ENCODE measurements at regions not wholly inside any gene's neighbourhood (a gene's known extent, or its start where the extent isn't known, plus 50 kb on each side); places are given as distances from the start of the nearest gene placed in this dataset.
A peak's percentile ranks its signal among the peaks of the same experiment; 100 is the strongest.
"Not testable (repeated sequence)": the region's sequence is repeated elsewhere in the genome, so short reads cannot be mapped to it uniquely, and the experiment has no call there.

DNA sequence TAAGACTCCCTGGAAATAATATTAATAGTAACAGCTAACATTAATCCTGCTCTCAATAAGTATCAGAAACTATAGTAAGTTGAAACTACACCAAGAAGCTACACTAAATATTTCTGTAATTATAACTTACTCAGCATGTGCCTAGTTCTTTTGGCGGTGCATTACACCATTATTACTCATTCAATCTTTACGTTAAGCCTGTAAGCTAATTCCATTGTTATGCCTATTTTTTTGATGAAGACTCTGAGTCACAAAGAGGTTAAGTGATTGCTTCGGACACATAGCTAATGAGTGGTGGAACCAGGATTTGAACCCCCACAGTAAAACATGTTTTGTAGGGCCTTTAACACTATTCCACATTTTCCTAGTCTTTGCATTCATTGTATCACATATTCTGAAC is 111.6 kb downstream of the RASSF10 start:
- ATAC-seq (no peak), DNase-seq (no peak)
- intact Hi-C loops (cut with DNase I, micrococcal nuclease), result no loop called here

DNA sequence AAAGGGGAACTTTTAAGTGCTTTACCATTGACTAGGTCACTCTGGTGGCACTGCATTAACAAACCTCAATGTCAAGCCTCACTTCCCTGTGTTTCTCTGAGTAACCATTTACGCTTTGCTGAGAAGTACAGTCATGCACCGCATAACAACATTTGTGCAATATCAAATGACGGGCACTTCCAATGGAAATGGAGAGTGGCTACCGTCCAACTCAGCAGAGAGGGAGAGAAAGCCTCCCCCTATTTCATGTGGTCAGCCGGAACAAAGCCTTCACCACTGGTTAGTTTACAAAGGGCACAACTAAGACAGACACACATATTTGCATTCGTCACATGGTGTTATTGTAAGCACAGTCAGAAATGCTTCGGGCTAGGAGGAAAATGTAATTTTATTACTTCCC is 117.3 kb downstream of the RASSF10 start:
- intact Hi-C loops (cut with DNase I, micrococcal nuclease), result no loop called here
- ATAC-seq, result peak; percentile 66
- no peak for DNase-seq

DNA sequence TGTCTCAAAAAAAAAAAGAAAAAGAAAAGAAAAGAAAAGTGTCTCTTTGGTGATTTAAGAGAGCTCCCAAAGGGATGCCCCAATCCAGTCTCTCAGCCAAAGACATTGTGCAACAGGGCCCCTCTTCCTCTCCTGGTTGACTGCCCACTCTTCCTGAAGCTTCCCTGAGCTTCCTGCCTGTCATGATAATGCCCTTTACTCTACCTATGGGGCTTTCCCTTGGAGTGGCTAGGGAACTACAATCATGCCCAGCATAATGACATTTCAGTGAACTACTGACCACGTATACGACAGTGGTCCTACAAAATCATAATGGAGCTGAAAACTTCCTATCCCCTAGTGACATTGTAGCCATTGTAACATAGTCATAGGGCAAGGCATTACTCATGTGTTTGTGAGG is 118.0 kb downstream of the RASSF10 start:
- intact Hi-C loops (cut with DNase I, micrococcal nuclease), result no loop called here
- DNase-seq, result no peak
- peak; percentile 45 for ATAC-seq

DNA sequence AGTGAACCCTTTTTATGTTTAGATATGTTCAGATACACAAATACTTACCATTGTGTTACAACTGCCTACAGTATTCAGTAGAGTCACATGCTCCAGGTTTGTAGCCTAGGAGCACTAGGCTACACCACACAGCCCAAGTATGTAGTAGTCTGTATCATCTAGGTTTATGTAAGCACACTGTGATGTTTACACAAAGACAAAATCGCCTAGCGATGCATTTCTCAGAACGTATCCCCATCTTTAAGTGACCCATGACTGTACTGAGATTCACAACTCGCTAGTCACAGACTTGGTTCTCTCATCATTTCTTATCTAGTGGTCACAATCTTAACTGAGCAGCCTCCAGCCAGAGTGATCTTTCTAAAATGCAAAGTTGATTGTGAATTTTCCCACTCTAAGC is 119.2 kb downstream of the RASSF10 start:
- no peak for ATAC-seq
- intact Hi-C loops (cut with DNase I, micrococcal nuclease), result no loop called here
- DNase-seq, result no peak

DNA sequence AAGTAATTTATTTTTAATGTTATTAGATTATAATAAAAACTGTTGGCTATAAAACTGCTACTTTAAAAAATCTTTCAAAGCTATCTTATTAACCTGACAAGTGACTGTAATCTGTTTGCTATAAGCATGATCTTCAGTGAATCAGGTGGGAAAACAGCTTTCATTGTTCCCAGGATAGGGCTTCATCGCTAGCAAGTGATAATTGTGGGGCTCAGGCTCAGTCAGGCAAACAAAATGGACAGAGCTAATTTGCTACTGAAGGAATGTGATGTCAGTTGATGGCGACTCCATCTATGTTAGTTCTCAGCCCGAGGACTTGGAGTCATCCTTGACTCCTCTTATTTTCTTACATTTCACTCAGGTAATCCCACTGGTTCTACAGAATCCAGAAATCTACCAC is 125.0 kb downstream of the RASSF10 start:
- DNase-seq (no peak), ATAC-seq (no peak)
- intact Hi-C loops (cut with DNase I, micrococcal nuclease), result no loop called here

DNA sequence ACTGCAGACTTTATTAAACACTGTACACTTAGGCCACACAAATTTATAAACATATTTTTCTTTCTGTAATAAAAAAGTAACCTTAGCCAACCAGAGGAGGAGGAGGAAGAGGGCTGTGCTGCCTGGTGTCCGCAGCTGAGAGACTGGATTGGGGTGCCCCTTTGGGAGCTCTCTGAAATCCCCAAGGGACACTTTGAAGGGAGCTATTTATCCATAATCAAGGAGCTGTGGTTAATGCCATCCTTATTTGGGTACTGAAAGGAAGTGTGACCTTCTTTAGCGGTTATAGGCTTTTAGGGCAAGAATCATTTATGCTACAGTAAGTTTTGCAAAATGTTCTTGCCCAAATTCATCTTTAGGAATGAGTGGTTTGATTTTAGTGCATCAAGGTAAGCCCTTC is 125.8 kb downstream of the RASSF10 start:
- no peak for ATAC-seq
- intact Hi-C loops (cut with DNase I, micrococcal nuclease), result no loop called here
- DNase-seq, result no peak

DNA sequence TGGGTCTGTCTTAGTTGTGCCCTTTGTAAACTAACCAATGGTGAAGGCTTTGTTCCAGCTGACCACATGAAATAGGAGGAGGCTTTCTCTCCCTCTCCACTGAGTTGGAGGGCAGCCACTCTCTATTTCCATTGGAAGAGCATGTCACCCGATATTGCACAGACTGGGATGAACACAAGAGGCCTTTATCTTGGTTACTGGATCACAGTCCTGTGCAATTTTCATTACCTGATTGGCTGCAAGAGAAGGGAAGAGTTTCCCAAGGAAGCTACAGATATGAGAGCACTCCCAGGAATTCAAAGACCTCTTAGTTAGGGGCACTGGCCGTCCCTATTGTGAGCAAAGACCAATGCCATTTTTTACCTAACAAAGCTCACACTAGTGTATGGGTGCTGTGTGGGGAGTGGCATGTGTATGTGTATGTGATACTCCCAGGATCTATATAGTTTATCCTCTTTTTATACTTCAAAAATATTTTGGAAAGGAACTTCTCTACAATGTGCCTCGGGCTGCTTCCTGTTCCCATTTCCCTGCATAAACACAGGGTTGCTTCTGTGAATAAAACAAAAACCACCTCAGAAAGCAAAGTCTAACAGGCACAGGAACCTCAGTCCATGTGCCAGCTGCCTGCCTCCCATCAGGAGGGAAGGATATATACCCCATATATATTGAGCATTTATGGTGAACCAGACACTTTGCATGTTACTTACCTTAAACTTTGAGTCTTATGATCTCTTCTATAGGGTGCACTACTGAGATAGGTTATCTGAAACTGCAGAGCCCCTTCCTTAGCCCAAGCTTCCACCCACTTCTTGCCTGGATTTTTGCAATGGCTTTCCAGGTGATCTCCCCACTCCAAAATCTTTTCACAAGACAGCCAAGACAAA is 126.5 kb downstream of the RASSF10 start:
- intact Hi-C loops (cut with DNase I, micrococcal nuclease), result no loop called here
- DNase-seq, result no peak
- no peak for ATAC-seq

DNA sequence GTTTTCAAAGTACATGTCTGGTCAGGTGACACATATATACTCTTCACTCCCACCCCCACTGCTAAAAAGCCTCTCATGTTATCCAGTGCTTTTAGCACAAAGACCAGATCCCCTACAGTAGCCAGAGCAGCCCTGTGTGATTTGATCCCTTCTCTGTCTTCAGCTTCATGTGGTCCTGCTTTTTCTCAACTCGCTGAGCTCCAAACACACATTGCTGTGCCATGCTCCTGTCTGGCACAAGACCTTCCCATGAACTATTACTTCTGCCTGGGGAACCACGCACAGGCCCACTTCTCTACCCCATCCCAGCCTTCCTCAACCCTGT is 127.1 kb downstream of the RASSF10 start:
- intact Hi-C loops (cut with DNase I, micrococcal nuclease), result no loop called here
- ATAC-seq (no peak), DNase-seq (no peak)

DNA sequence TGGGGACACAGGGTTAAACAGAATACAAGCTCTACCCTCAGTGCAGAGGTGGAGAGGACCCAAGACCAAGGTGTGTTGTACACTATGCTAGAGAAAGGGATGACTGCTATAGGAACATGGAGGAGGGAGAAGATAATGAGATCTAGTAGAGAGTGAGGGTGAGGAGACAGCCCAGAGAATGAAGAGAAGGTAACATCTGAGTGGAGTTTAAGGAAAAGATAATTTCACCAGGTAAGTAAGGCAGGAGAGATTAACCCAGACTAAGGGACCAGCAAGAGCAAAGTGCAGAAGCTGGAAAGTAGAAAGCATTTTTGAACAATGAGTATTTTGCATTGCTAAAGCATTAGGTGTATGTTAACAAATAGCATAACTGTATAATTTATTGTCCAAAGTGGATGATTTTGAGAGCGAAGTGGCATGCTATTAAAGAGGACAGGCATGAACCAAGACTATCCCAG is 128.8 kb downstream of the RASSF10 start:
- DNase-seq, result no peak
- ATAC-seq, result no peak
- intact Hi-C loops (cut with DNase I, micrococcal nuclease), result no loop called here

DNA sequence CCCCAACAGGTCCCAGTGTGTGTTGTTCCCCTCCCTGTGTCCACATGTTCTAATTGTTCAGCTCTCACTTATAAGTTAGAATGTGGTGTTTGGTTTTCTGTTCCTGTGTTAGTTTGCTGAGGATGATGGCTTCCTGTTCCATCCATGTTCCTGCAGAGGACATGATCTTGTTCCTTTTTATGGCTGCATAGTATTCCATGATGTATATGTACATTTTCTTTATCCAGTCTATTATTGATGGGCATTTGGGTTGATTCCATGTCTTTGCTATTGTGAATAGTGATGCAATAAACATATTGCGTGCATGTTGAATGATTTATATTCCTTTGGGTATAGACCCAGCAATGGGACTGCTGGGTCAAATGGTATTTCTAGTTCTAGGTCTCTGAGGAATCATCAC is 130.0 kb downstream of the RASSF10 start:
- DNase-seq; ATAC-seq; intact Hi-C loops (cut with DNase I, micrococcal nuclease): not testable (repeated sequence)

DNA sequence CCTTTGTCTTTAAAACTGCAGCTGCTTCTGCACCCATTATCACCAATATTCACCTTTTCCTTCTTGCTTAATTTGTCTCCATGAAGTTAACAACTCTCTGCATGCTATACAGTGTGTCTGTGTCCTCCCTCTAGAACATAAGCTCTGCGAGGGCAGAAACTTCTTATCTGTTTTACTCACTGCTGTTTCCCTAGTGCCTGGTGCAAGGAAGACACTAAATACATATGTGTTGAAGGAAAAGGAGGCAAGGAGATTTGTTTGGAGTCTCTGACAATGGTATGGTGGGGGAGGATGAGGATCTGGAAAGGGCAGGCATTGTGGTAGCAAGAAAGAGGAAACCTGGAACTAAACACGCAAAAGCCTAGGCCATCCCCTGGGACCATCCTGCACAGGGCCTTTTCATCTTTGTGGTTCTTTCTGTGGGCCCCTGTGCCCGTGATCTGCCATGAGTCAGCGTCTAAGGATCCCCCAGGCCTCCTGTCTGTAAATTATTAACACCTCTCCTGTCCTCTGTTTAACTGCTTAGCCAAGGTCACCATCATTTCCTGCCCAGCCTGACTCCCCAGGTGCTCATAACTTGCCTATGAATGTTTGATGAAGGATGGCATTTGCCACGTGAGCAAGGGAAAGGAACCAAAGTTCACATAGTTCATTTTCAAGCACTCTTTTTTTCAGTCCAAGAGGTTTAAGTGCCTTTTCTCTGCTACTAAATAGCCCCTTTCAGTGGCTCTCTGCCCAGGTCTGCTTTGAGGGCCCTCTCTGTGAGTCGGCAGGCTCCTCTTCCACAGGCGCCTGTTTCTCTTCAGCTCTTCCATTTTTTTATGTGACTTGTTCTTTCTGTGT is 131.1 kb downstream of the RASSF10 start:
- DNase-seq, result peak; percentile 67 to 85
- peak; percentile 92 for ATAC-seq
- intact Hi-C loops (cut with DNase I, micrococcal nuclease), result no loop called here

DNA sequence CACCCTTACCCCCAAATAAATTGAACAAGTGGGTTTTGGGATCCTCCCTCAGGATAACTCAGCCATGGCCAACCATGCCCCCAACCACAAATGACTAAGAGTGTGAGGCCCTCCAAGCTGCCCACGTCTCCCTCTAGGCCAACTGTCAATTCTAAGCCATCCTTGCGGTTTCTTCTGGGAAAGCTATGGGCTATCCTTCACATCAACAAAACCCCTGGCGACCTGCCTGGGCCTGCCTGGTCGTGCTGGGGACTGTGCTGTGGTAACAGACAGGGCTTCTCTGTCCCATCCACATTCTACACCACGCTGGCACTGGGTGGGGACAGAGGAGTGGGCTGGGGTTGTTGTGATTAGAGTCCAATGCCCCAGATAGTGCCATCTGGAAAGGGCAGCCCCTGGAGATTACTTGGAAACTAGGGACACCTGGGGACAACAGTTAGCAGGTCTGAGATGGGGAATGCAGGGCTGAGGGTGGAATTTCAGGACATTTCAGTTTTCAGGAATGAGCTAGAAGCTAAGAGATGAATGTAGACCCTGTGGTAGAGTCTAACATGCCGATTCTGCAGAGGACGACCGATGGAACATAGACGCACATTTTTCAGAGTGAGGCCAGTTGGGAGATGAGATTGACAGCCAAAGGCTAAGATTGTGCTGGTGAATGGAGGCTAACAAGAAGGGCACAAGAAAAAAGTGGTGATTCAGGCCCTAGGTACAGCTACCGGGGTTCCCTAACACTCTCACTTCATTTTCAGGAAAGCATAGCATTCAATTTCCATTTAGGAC is 131.9 kb downstream of the RASSF10 start:
- intact Hi-C loops (cut with DNase I, micrococcal nuclease), result no loop called here
- peak; percentile 10 for ATAC-seq
- DNase-seq, result peak in 1 of 2 donors; percentile 41

DNA sequence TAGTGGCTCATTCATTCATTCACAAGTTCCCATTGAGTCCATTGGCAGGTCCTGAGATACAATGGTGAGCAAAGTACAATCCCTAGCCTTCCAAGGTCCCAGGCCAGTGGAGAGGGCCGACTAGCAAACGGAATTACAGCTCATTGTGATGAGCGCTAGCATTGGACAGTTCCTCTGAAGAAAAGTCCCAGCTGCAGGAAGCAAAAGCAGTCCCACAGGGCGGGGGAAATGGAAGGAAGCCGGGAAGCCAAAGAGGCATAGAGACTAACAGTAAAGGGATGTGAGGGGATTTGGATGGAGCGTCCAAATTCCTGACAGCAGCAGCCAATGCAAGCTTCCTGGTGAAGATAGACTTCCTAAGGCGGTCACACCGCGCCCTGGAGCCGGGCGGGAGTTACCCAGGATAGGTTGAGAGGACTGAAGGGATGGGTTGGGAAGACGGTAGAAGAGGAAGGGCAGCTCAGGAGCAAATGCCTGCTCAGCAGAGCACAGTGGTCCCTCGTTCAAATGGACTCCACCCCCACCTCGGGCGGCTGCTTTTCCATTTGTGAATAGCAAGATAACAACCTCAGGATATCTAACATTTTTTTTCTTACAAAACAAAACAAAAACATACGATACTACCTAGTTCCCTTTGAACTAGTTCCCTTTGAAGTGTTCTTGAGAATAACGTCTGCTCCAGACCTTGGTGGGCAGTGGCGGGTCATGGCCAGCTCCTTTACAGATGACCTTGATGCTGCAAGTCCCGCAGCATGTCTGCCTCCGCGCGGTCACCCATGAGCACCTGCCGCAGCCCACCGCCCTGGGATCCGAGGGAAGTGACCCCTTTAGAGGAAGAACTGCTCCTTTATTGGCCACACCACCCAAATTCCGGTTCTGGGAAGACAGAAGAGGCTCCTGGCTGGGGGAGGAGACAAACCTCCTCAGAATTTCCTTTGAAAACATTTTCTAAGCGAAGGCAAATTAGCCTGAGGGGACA is 132.9 kb downstream of the RASSF10 start:
- intact Hi-C loops (cut with DNase I, micrococcal nuclease), result no loop called here
- DNase-seq (peak; percentile 33 to 54), ATAC-seq (peak; percentile 39)

DNA sequence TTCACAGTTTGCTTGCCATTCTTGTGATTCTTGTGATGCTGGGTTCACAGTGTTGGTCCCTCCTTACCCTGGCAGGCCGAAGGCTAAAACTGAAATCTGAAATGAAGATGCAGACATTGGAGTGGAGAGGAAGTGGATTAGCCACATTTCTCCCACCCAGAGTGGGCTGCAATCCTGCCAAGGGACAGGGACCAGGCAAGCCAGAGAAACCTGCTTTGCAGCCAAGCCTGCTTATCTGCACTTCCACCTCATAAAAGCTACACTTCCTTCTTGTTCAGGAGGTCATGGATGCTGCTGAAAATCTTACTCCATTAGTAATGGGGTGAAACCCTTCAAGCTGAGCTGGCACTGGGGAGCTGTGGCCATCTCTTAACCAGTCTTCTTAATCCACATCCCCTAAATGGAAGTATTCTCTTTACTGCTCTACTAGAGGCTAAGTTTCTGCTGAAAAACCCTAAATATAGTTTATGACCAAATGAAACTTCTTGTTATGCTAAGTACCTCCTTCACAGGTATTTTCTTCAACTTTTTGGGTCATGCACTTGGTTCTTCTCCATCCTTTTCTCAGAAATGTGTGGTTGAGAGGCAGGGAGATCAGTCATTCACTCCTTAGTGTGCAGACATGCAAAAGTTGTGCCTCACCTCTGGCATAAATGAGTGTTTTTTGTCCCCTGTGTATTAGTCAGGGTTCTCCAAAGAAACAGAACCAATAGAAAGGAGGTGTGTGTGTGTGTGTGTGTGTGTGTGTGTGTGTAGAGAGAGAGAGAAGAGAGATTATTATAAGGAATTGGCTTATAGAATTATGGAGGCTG is 133.9 kb upstream of the BMAL1 start:
- peak; percentile 62 for ATAC-seq
- intact Hi-C loops (cut with DNase I, micrococcal nuclease), result no loop called here
- DNase-seq, result peak; percentile 79

DNA sequence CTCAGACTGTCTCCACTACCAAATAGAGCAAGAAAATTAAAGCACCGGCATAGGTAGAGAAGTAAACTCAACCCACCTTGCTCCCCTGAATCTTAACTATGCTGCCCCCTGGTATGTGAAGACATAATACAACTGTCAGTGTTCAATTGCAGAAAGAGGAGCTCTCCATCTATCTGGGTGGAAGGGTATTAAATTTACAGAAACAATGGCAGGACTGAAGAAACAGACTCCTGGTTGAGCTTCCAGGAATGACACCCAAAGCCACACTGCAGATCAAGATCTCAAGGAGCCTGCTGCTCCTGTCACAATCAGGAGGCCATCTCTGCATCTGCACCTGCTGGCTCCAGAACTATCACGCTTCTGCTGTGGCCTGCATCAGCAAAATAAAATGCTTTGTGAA is 132.1 kb upstream of the BMAL1 start:
- DNase-seq, result no peak
- intact Hi-C loops (cut with DNase I, micrococcal nuclease), result no loop called here
- no peak for ATAC-seq

DNA sequence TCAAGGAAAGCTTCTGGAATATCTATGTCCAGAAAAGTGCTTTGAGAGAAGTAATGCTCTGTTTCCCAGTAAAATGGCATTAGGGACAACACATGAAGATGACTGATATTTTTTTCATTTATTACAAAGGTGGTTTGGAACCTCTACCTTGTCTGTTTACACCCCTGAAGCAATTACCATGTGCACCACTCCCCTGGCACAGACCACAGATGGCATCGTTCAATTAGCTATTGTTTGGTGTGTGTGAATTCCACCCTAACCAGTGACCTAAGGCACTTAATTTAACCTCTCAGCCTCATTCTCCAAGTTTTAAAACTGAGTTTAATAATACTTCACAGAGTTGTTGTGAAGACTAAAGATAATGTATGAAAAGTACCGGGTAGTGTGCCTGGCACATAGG is 127.6 kb upstream of the BMAL1 start:
- DNase-seq (no peak), ATAC-seq (peak; percentile 20)
- intact Hi-C loops (cut with DNase I, micrococcal nuclease), result no loop called here

DNA sequence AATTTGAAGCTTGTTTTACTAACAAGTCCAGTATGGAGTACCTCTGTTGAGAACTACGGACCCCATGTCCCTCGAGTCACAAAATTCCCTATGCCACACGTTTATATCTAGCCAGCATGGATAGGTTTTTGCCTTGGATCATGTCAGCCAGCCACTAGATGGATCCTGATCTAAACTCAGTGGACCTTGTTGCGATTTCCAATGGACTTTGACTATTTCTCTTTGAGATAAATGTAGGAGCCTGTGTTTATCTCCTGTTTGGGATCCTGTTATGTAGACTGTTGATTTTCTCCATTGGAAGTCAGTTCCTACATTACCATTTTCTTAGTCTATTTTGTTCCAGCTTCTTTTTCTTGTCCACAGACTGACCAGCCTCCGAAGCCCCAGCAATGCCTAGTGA is 127.1 kb upstream of the BMAL1 start:
- ATAC-seq (peak; percentile 20), DNase-seq (no peak)
- intact Hi-C loops (cut with DNase I, micrococcal nuclease), result no loop called here

DNA sequence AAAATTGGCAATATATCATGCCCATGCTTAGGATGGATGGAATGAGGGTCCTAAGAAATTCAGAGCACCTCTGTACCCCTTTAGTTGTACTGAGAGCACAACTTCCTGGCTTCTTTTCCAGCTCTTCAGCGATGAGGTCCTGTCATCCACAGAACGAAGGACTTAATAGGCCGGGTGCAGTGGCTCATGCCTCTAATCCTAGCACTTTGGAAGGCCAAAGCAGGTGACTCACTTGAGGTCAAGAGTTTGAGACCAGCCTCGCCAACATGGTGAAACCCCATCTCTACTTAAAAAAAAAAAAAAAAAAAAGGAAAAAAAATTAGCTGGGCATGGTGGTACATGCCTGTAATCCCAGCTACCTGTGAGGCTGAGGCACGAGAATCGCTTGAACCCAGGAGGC is 125.3 kb upstream of the BMAL1 start:
- no peak for DNase-seq
- intact Hi-C loops (cut with DNase I, micrococcal nuclease), result no loop called here
- ATAC-seq, result no peak
